ENCODE measurements at regions not wholly inside any gene's neighbourhood (a gene's known extent, or its start where the extent isn't known, plus 50 kb on each side); places are given as distances from the start of the nearest gene placed in this dataset.

GRCh38 chr12:30874455-30875321, 51.9 kb upstream of the TSPAN11 start:
- in situ Hi-C loops (cut with MboI; ENCODE audit: low sequenced_read_pairs), result loop anchor here (25.0 kb wide), 1 partner anchor 763 kb away; no protein-coding TSS in a partner anchor

- in situ Hi-C loops (cut with MboI; ENCODE audit: low sequenced_read_pairs), result loop anchor here (25.0 kb wide), 1 partner anchor 767 kb away; no protein-coding TSS in a partner anchor
Measured at GRCh38 chr12:30870491-30871265, 55.9 kb upstream of the TSPAN11 start.

GRCh38 chr12:30867415-30867814, 59.1 kb upstream of the TSPAN11 start:
- in situ Hi-C loops (cut with MboI; ENCODE audit: low sequenced_read_pairs), result loop anchor here (25.0 kb wide), 1 partner anchor 770 kb away; no protein-coding TSS in a partner anchor

- in situ Hi-C loops (cut with MboI; ENCODE audit: low sequenced_read_pairs), result loop anchor here (25.0 kb wide), 1 partner anchor 771 kb away; no protein-coding TSS in a partner anchor
Measured at GRCh38 chr12:30866256-30866655, 60.3 kb upstream of the TSPAN11 start.

- in situ Hi-C loops (cut with MboI; ENCODE audit: low sequenced_read_pairs), result loop anchor here (25.0 kb wide), 1 partner anchor 773 kb away; no protein-coding TSS in a partner anchor
Measured at GRCh38 chr12:30863839-30864238, 62.7 kb upstream of the TSPAN11 start.

GRCh38 chr12:30862486-30862885, 64.1 kb upstream of the TSPAN11 start:
- in situ Hi-C loops (cut with MboI; ENCODE audit: low sequenced_read_pairs), result loop anchor here (25.0 kb wide), 1 partner anchor 775 kb away; no protein-coding TSS in a partner anchor

GRCh38 chr12:30859226-30859625, 67.3 kb upstream of the TSPAN11 start:
- in situ Hi-C loops (cut with MboI; ENCODE audit: low sequenced_read_pairs), result loop anchor here (25.0 kb wide), 1 partner anchor 778 kb away; no protein-coding TSS in a partner anchor

GRCh38 chr12:30858471-30858870, 68.1 kb upstream of the TSPAN11 start:
- in situ Hi-C loops (cut with MboI; ENCODE audit: low sequenced_read_pairs), result loop anchor here (25.0 kb wide), 1 partner anchor 779 kb away; no protein-coding TSS in a partner anchor

- in situ Hi-C loops (cut with MboI; ENCODE audit: low sequenced_read_pairs), result loop anchor here (25.0 kb wide), 1 partner anchor 784 kb away; no protein-coding TSS in a partner anchor
Measured at GRCh38 chr12:30853561-30854133, 72.9 kb upstream of the TSPAN11 start.

GRCh38 chr12:30850684-30851083, 75.9 kb upstream of the TSPAN11 start:
- in situ Hi-C loops (cut with MboI; ENCODE audit: low sequenced_read_pairs), result loop anchor here (25.0 kb wide), 1 partner anchor 787 kb away; no protein-coding TSS in a partner anchor

GRCh38 chr12:30847259-30847658, 79.3 kb upstream of the TSPAN11 start:
- in situ Hi-C loops (cut with MboI; ENCODE audit: low sequenced_read_pairs), result no loop called here

- in situ Hi-C loops (cut with MboI; ENCODE audit: low sequenced_read_pairs), result no loop called here
Measured at GRCh38 chr12:30846776-30847175, 79.8 kb upstream of the TSPAN11 start.

GRCh38 chr12:30845676-30846075, 80.9 kb upstream of the TSPAN11 start:
- in situ Hi-C loops (cut with MboI; ENCODE audit: low sequenced_read_pairs), result no loop called here

- in situ Hi-C loops (cut with MboI; ENCODE audit: low sequenced_read_pairs), result no loop called here
Measured at GRCh38 chr12:30843211-30843610, 83.3 kb upstream of the TSPAN11 start.

- in situ Hi-C loops (cut with MboI; ENCODE audit: low sequenced_read_pairs), result no loop called here
Measured at GRCh38 chr12:30840715-30841114, 85.8 kb upstream of the TSPAN11 start.

GRCh38 chr12:30839643-30840220, 85.0 kb upstream of the CAPRIN2 start:
- in situ Hi-C loops (cut with MboI; ENCODE audit: low sequenced_read_pairs), result no loop called here

- in situ Hi-C loops (cut with MboI; ENCODE audit: low sequenced_read_pairs), result no loop called here
Measured at GRCh38 chr12:30837595-30837994, 82.8 kb upstream of the CAPRIN2 start.

- in situ Hi-C loops (cut with MboI; ENCODE audit: low sequenced_read_pairs), result no loop called here
Measured at GRCh38 chr12:30836656-30837445, 82.1 kb upstream of the CAPRIN2 start.

GRCh38 chr12:30835216-30835615, 80.5 kb upstream of the CAPRIN2 start:
- in situ Hi-C loops (cut with MboI; ENCODE audit: low sequenced_read_pairs), result no loop called here

GRCh38 chr12:30830751-30831150, 76.0 kb upstream of the CAPRIN2 start:
- in situ Hi-C loops (cut with MboI; ENCODE audit: low sequenced_read_pairs), result no loop called here
